Transverse colon (tissue), 4 donors: ENCODE measurements at regions not wholly inside any gene's neighbourhood (a gene's known extent, or its start where the extent isn't known, plus 50 kb on each side); places are given as distances from the start of the nearest gene placed in this dataset.

ENCODE experiments used
- CTCF ChIP-seq, 5 experiments: fragments of 200-600 bp in 3 of 5; fragments of 450-650 bp in 2 of 5; sonication (generic) in 3 of 5; IDR thresholded peaks; 1 replicate in 2 of 5; 2 replicates in 3 of 5; pipeline ENCODE4 v1.5.1; 2016 to 2017; ENCODE audit warnings: antibody characterized with exemption in 5 of 5, inconsistent platforms in 3 of 5, mild to moderate bottlenecking in 2 of 5, moderate library complexity in 1 of 5
- EP300 ChIP-seq: sonication (generic); formaldehyde crosslinking; IDR thresholded peaks from one replicate; pipeline ENCODE4 v1.6.1; 2017; ENCODE audit warnings: antibody characterized with exemption, low read depth
- POLR2AphosphoS5 ChIP-seq, 3 donors: sonication (generic); formaldehyde crosslinking; IDR thresholded peaks; one replicate each; pipeline ENCODE4 v1.6.1; 2016; ENCODE audit warnings: antibody characterized with exemption in 3 of 3

DNA sequence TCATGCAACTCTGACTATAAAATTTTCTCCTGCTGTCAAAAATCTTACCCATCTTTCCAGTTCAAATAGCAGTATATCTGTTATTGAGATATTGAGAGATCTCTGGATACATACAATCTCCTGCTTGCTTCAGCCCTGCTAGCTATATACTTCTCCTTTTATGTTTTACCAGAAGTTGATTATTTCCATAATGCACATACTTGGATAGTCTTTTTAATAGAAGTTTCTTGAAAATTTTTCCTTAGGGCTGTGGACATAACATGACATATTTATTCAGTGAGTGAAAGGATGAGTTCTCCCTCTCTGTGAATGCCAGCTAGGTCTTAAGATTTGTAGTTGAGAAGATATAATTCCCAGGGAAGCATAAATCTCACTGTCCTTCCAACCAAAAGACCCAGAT, 234.1 kb upstream of the NR3C2 start:
- no peak for TF ChIP-seq CTCF (IDR thresholded peaks at IDR 0.05)
- TF ChIP-seq POLR2AphosphoS5 (IDR thresholded peaks at IDR 0.05): no peak
- no peak for TF ChIP-seq EP300
